ENCODE measurements at regions not wholly inside any gene's neighbourhood (a gene's known extent, or its start where the extent isn't known, plus 50 kb on each side); places are given as distances from the start of the nearest gene placed in this dataset.

- Histone ChIP-seq H3K27me3 (ENCODE audit: control insufficient read depth, insufficient read depth, low read length) (no peaks in the 10 kb centered on the region), H3K4me3 (ENCODE audit: low read length) (no peak overlapping the region), H3K36me3 (ENCODE audit: control insufficient read depth, insufficient read depth, low read length) (no peaks in the 10 kb centered on the region), H3K4me1 (ENCODE audit: control insufficient read depth, insufficient read depth, low read length) (no peaks in the 10 kb centered on the region; the same call in 1 of the 2 replicates), H3K27ac (ENCODE audit: low read length) (no peak overlapping the region), H3K9me3 (ENCODE audit: control insufficient read depth, insufficient read depth, low read length) (no peaks in the 10 kb centered on the region)
- no CpG with 5 or more reads among the region's 5 CpGs for WGBS (ENCODE audit: insufficient coverage, insufficient read length)
- DNase-seq (ENCODE audit: low read depth, low spot score) = no peak
Measured at GRCh38 chr18:53745224-53745967, 479.1 kb downstream of the MBD2 start.

GRCh38 chr18:53739700-53740099, 484.8 kb downstream of the MBD2 start:
- Histone ChIP-seq H3K27ac (ENCODE audit: low read length) (no peak overlapping the region), H3K36me3 (ENCODE audit: control insufficient read depth, insufficient read depth, low read length) (no peaks in the 10 kb centered on the region)
- WGBS (ENCODE audit: insufficient coverage, insufficient read length) = no CpG with 5 or more reads among the region's 5 CpGs

GRCh38 chr18:53735526-53735925, 488.9 kb downstream of the MBD2 start:
- Histone ChIP-seq H3K36me3 (ENCODE audit: control insufficient read depth, insufficient read depth, low read length) (no peaks in the 10 kb centered on the region), H3K4me1 (ENCODE audit: control insufficient read depth, insufficient read depth, low read length) (no peaks in the 10 kb centered on the region)
- WGBS (ENCODE audit: insufficient coverage, insufficient read length) = no CpG with 5 or more reads among the region's 1 CpG

More at GRCh38 chr18:53739700-53740099, 484.8 kb downstream of the MBD2 start:
- no peaks in the 10 kb centered on the region for H3K9me3 ChIP-seq (ENCODE audit: control insufficient read depth, insufficient read depth, low read length)
- no peaks in the 10 kb centered on the region for H3K27me3 ChIP-seq (ENCODE audit: control insufficient read depth, insufficient read depth, low read length)
- no peak for DNase-seq (ENCODE audit: low read depth, low spot score)
- H3K4me1 ChIP-seq (ENCODE audit: control insufficient read depth, insufficient read depth, low read length) = no peaks in the 10 kb centered on the region
- H3K4me3 ChIP-seq (ENCODE audit: low read length) = no peak overlapping the region

GRCh38 chr18:53715243-53715853, 509.1 kb downstream of the MBD2 start:
- no peak for DNase-seq (ENCODE audit: low read depth, low spot score)
- H3K4me3 ChIP-seq (ENCODE audit: low read length) = no peak overlapping the region
- H3K36me3 ChIP-seq (ENCODE audit: control insufficient read depth, insufficient read depth, low read length) = no peaks in the 10 kb centered on the region
- H3K9me3 ChIP-seq (ENCODE audit: control insufficient read depth, insufficient read depth, low read length) = no peaks in the 10 kb centered on the region
- H3K27ac ChIP-seq (ENCODE audit: low read length) = no peak overlapping the region
- no CpG with 5 or more reads among the region's 3 CpGs for WGBS (ENCODE audit: insufficient coverage, insufficient read length)
- H3K4me1 ChIP-seq (ENCODE audit: control insufficient read depth, insufficient read depth, low read length) = no peaks in the 10 kb centered on the region
- no peaks in the 10 kb centered on the region for H3K27me3 ChIP-seq (ENCODE audit: control insufficient read depth, insufficient read depth, low read length)

More at GRCh38 chr18:53735526-53735925, 488.9 kb downstream of the MBD2 start:
- Histone ChIP-seq H3K9me3 (ENCODE audit: control insufficient read depth, insufficient read depth, low read length) (no peaks in the 10 kb centered on the region), H3K27me3 (ENCODE audit: control insufficient read depth, insufficient read depth, low read length) (no peaks in the 10 kb centered on the region), H3K27ac (ENCODE audit: low read length) (no peak overlapping the region), H3K4me3 (ENCODE audit: low read length) (no peak overlapping the region)
- no peak for DNase-seq (ENCODE audit: low read depth, low spot score)

- Histone ChIP-seq H3K27ac (ENCODE audit: low read length) (no peak overlapping the region), H3K9me3 (ENCODE audit: control insufficient read depth, insufficient read depth, low read length) (no peaks in the 10 kb centered on the region), H3K4me1 (ENCODE audit: control insufficient read depth, insufficient read depth, low read length) (no peaks in the 10 kb centered on the region), H3K36me3 (ENCODE audit: control insufficient read depth, insufficient read depth, low read length) (no peaks in the 10 kb centered on the region), H3K27me3 (ENCODE audit: control insufficient read depth, insufficient read depth, low read length) (no peaks in the 10 kb centered on the region), H3K4me3 (ENCODE audit: low read length) (no peak overlapping the region)
- WGBS (ENCODE audit: insufficient coverage, insufficient read length) = no CpG with 5 or more reads among the region's 2 CpGs
- DNase-seq (ENCODE audit: low read depth, low spot score) = no peak
Measured at GRCh38 chr18:53710080-53710479, 514.4 kb downstream of the MBD2 start.

- DNase-seq (ENCODE audit: low read depth, low spot score) = no peak
- no peak overlapping the region for H3K27ac ChIP-seq (ENCODE audit: low read length)
- no peak overlapping the region for H3K4me3 ChIP-seq (ENCODE audit: low read length)
- no peaks in the 10 kb centered on the region for H3K27me3 ChIP-seq (ENCODE audit: control insufficient read depth, insufficient read depth, low read length)
- no CpG with 5 or more reads among the region's 2 CpGs for WGBS (ENCODE audit: insufficient coverage, insufficient read length)
- no peaks in the 10 kb centered on the region for H3K4me1 ChIP-seq (ENCODE audit: control insufficient read depth, insufficient read depth, low read length)
- H3K36me3 ChIP-seq (ENCODE audit: control insufficient read depth, insufficient read depth, low read length) = no peaks in the 10 kb centered on the region
- H3K9me3 ChIP-seq (ENCODE audit: control insufficient read depth, insufficient read depth, low read length) = no peaks in the 10 kb centered on the region
Measured at GRCh38 chr18:53702480-53702879, 522.0 kb downstream of the MBD2 start.

GRCh38 chr18:53701697-53702096, 522.8 kb downstream of the MBD2 start:
- Histone ChIP-seq H3K27me3 (ENCODE audit: control insufficient read depth, insufficient read depth, low read length) (no peaks in the 10 kb centered on the region), H3K4me3 (ENCODE audit: low read length) (no peak overlapping the region), H3K9me3 (ENCODE audit: control insufficient read depth, insufficient read depth, low read length) (no peaks in the 10 kb centered on the region), H3K4me1 (ENCODE audit: control insufficient read depth, insufficient read depth, low read length) (no peaks in the 10 kb centered on the region), H3K36me3 (ENCODE audit: control insufficient read depth, insufficient read depth, low read length) (no peaks in the 10 kb centered on the region), H3K27ac (ENCODE audit: low read length) (no peak overlapping the region)
- DNase-seq (ENCODE audit: low read depth, low spot score) = no peak
- WGBS (ENCODE audit: insufficient coverage, insufficient read length) = no CpG with 5 or more reads among the region's 1 CpG

- H3K4me1 ChIP-seq (ENCODE audit: control insufficient read depth, insufficient read depth, low read length) = no peaks in the 10 kb centered on the region
- H3K9me3 ChIP-seq (ENCODE audit: control insufficient read depth, insufficient read depth, low read length) = no peaks in the 10 kb centered on the region
- DNase-seq (ENCODE audit: low read depth, low spot score) = peak; percentile 20
- WGBS (ENCODE audit: insufficient coverage, insufficient read length) = no CpG with 5 or more reads among the region's 2 CpGs
- H3K27ac ChIP-seq (ENCODE audit: low read length) = no peak overlapping the region
- H3K36me3 ChIP-seq (ENCODE audit: control insufficient read depth, insufficient read depth, low read length) = no peaks in the 10 kb centered on the region
- H3K4me3 ChIP-seq (ENCODE audit: low read length) = no peak overlapping the region
- no peaks in the 10 kb centered on the region for H3K27me3 ChIP-seq (ENCODE audit: control insufficient read depth, insufficient read depth, low read length)
Measured at GRCh38 chr18:53698907-53699306, 525.6 kb downstream of the MBD2 start.

- H3K4me1 ChIP-seq (ENCODE audit: control insufficient read depth, insufficient read depth, low read length) = no peaks in the 10 kb centered on the region
- H3K27me3 ChIP-seq (ENCODE audit: control insufficient read depth, insufficient read depth, low read length) = no peaks in the 10 kb centered on the region
- no peaks in the 10 kb centered on the region for H3K9me3 ChIP-seq (ENCODE audit: control insufficient read depth, insufficient read depth, low read length)
- no peak overlapping the region for H3K27ac ChIP-seq (ENCODE audit: low read length)
- H3K4me3 ChIP-seq (ENCODE audit: low read length) = no peak overlapping the region
- no CpG with 5 or more reads among the region's 2 CpGs for WGBS (ENCODE audit: insufficient coverage, insufficient read length)
- DNase-seq (ENCODE audit: low read depth, low spot score) = no peak
- H3K36me3 ChIP-seq (ENCODE audit: control insufficient read depth, insufficient read depth, low read length) = no peaks in the 10 kb centered on the region
Measured at GRCh38 chr18:53689886-53690285, 534.6 kb downstream of the MBD2 start.

GRCh38 chr18:53686965-53687364, 537.5 kb downstream of the MBD2 start:
- DNase-seq (ENCODE audit: low read depth, low spot score) = no peak
- Histone ChIP-seq H3K4me3 (ENCODE audit: low read length) (no peak overlapping the region), H3K9me3 (ENCODE audit: control insufficient read depth, insufficient read depth, low read length) (no peaks in the 10 kb centered on the region), H3K4me1 (ENCODE audit: control insufficient read depth, insufficient read depth, low read length) (no peaks in the 10 kb centered on the region), H3K27ac (ENCODE audit: low read length) (no peak overlapping the region), H3K27me3 (ENCODE audit: control insufficient read depth, insufficient read depth, low read length) (no peaks in the 10 kb centered on the region), H3K36me3 (ENCODE audit: control insufficient read depth, insufficient read depth, low read length) (no peaks in the 10 kb centered on the region)
- no CpG with 5 or more reads among the region's 4 CpGs for WGBS (ENCODE audit: insufficient coverage, insufficient read length)

- no CpG with 5 or more reads among the region's 2 CpGs for WGBS (ENCODE audit: insufficient coverage, insufficient read length)
- Histone ChIP-seq H3K36me3 (ENCODE audit: control insufficient read depth, insufficient read depth, low read length) (no peaks in the 10 kb centered on the region), H3K27ac (ENCODE audit: low read length) (no peak overlapping the region), H3K27me3 (ENCODE audit: control insufficient read depth, insufficient read depth, low read length) (no peaks in the 10 kb centered on the region), H3K4me1 (ENCODE audit: control insufficient read depth, insufficient read depth, low read length) (no peaks in the 10 kb centered on the region), H3K4me3 (ENCODE audit: low read length) (no peak overlapping the region), H3K9me3 (ENCODE audit: control insufficient read depth, insufficient read depth, low read length) (no peaks in the 10 kb centered on the region)
- DNase-seq (ENCODE audit: low read depth, low spot score) = no peak
Measured at GRCh38 chr18:53682796-53683195, 541.7 kb downstream of the MBD2 start.
